PC-9 (cell line): ENCODE measurements at regions not wholly inside any gene's neighbourhood (a gene's known extent, or its start where the extent isn't known, plus 50 kb on each side); places are given as distances from the start of the nearest gene placed in this dataset.
"Not testable (repeated sequence)": the region's sequence is repeated elsewhere in the genome, so short reads cannot be mapped to it uniquely, and the experiment has no call there.

Source experiments
- BruUV-seq: library from RNA; stranded (reverse); fragments of 400-500 nt; replicated peaks from 2 replicates; lab custom pipeline; 2021; lab: Mats Ljungman, UMichigan
- CTCF ChIA-PET: fragments of 300-600 bp; sonication (Branson Sonifier 250); formaldehyde crosslinking; loops from one replicate; lab custom pipeline; 2022; ENCODE audit warnings: antibody characterized with exemption; lab: Charles Lee
- POLR2A ChIA-PET: fragments of 300-600 bp; sonication (Branson Sonifier 250); formaldehyde crosslinking; loops from one replicate; lab custom pipeline; 2022; ENCODE audit warnings: antibody characterized with exemption; ENCODE audit not compliant: unreplicated experiment; lab: Charles Lee
- DNase-seq, 2 experiments: peaks; one replicate each; pipeline versions ENCODE4 v3.0.0 to v3.0.0-alpha.2; 2015 to 2022; ENCODE audit warnings: mixed read lengths in 1 of 2
- H2AFZ ChIP-seq: fragments of 200-600 bp; sonication (generic); 2 replicates; pipeline ENCODE4 v1.8.1; 2017; ENCODE audit warnings: antibody characterized with exemption
- H3F3A ChIP-seq: fragments of 200-600 bp; sonication (generic); 2 replicates; pipeline ENCODE4 v1.8.1; 2017; ENCODE audit warnings: antibody characterized with exemption, mild to moderate bottlenecking, low read depth; ENCODE audit not compliant: insufficient read depth
- H3K27ac ChIP-seq: fragments of 200-600 bp; sonication (generic); 2 replicates; pipeline ENCODE4 v1.6.1; 2016; ENCODE audit warnings: mixed run types
- H3K27me3 ChIP-seq: fragments of 200-600 bp; sonication (generic); 2 replicates; pipeline ENCODE4 v1.6.1; 2016; ENCODE audit warnings: low read depth, mixed run types; ENCODE audit not compliant: insufficient read depth
- H3K36me3 ChIP-seq: fragments of 200-600 bp; sonication (generic); 2 replicates; pipeline ENCODE4 v1.6.1; 2016; ENCODE audit warnings: low read depth, mixed run types
- H3K4me1 ChIP-seq: fragments of 200-600 bp; sonication (generic); replicated peaks from 2 replicates; pipeline ENCODE4 v1.6.1; 2016; ENCODE audit warnings: mixed run types; ENCODE audit not compliant: insufficient read depth
- H3K4me2 ChIP-seq: fragments of 200-600 bp; sonication (generic); 2 replicates; pipeline ENCODE4 v1.6.1; 2017; ENCODE audit warnings: mixed run types
- H3K4me3 ChIP-seq: fragments of 200-600 bp; sonication (generic); 2 replicates; pipeline ENCODE4 v1.6.1; 2016; ENCODE audit warnings: mixed run types
- H3K79me2 ChIP-seq: fragments of 200-600 bp; sonication (generic); 2 replicates; pipeline ENCODE4 v1.6.1; 2017; ENCODE audit warnings: low read depth, mixed run types
- H3K9me2 ChIP-seq: fragments of 200-600 bp; sonication (generic); 2 replicates; pipeline ENCODE4 v1.8.1; 2017; ENCODE audit warnings: mild to moderate bottlenecking; ENCODE audit not compliant: insufficient read depth
- H3K9me3 ChIP-seq: fragments of 200-600 bp; sonication (generic); 2 replicates; pipeline ENCODE4 v1.8.1; 2016; ENCODE audit warnings: low read depth; ENCODE audit not compliant: insufficient read depth
- H4K20me1 ChIP-seq: fragments of 200-600 bp; sonication (generic); 2 replicates; pipeline ENCODE4 v1.8.1; 2017; ENCODE audit not compliant: insufficient read depth
- CTCF ChIP-seq: fragments of 200-600 bp; sonication (generic); conservative IDR thresholded peaks from 2 replicates; pipeline ENCODE4 v1.6.1; 2017; ENCODE audit warnings: mixed run types, antibody characterized with exemption, mild to moderate bottlenecking, moderate library complexity
- EZH2 ChIP-seq: fragments of 200-600 bp; sonication (generic); IDR thresholded peaks from 2 replicates; pipeline ENCODE4 v1.8.0; 2017; ENCODE audit warnings: antibody characterized with exemption, low read depth
- intact Hi-C: fragments of 100-400 bp; cut with micrococcal nuclease; formaldehyde crosslinking; loops from one replicate; pipeline ENCODE4 v1.10.0; 2022; ENCODE audit not compliant: unreplicated experiment

GRCh38 chr13:81562598-81562997, 1221.7 kb upstream of the SPRY2 start:
- H3K36me3 ChIP-seq, result no peaks in the 10 kb centered on the region
- no peak overlapping the region for H3K4me3 ChIP-seq
- DNase-seq, result no peak
- ChIA-PET POLR2A (interaction anchor here (0.6 kb wide), 1 partner anchor 15 kb away, joined by 17 read pairs; no protein-coding TSS in a partner anchor), CTCF (no interaction called here)
- intact Hi-C loops, result no loop called here
- no peaks in the 10 kb centered on the region for H3F3A ChIP-seq
- H3K4me2 ChIP-seq, result no peak overlapping the region
- H3K9me2 ChIP-seq, result no peaks in the 10 kb centered on the region
- no peaks in the 10 kb centered on the region for H3K79me2 ChIP-seq
- H3K4me1 ChIP-seq, result no peaks in the 10 kb centered on the region
- no peaks in the 10 kb centered on the region for H3K9me3 ChIP-seq
- H4K20me1 ChIP-seq, result no peaks in the 10 kb centered on the region
- no TSS peak for BruUV-seq
- TF ChIP-seq CTCF, result no peak
- no peak for TF ChIP-seq EZH2
- H2AFZ ChIP-seq, result no peak overlapping the region
- H3K27ac ChIP-seq, result no peak overlapping the region
- no peaks in the 10 kb centered on the region for H3K27me3 ChIP-seq

DNA sequence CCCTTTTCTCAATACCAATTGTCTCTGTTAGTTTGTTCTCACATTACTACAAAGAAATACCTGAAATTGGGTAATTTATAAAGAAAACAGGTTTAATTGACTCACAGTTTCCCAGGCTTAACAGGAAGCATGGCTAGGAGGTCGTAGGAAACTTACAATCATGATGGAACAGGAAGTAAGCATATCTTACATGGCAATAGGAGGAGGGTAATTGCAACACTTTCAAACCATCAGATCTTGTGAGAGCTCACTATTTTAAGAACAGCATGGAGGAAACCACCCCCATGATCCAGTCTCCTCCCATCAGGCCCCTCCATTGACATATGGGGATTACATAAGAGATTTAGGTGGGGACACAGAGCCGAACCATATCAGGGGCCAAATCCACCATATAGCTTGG, 1210.1 kb upstream of the SPRY2 start:
- Histone ChIP-seq H4K20me1 (no peaks in the 10 kb centered on the region; the same call in 1 of the 2 replicates), H3K4me1 (no peaks in the 10 kb centered on the region), H3K4me2 (no peak overlapping the region), H3K36me3 (no peaks in the 10 kb centered on the region), H3K4me3 (no peak overlapping the region), H3K27me3 (no peaks in the 10 kb centered on the region), H3F3A (no peaks in the 10 kb centered on the region), H3K79me2 (no peaks in the 10 kb centered on the region), H3K27ac (no peak overlapping the region), H2AFZ (no peak overlapping the region), H3K9me3 (no peaks in the 10 kb centered on the region), H3K9me2 (no peaks in the 10 kb centered on the region)
- no peak for TF ChIP-seq CTCF
- no peak for TF ChIP-seq EZH2
- intact Hi-C loops, result no loop called here
- BruUV-seq, result no TSS peak
- POLR2A ChIA-PET, result no interaction called here
- CTCF ChIA-PET, result no interaction called here
- no peak for DNase-seq

GRCh38 chr13:81546294-81546693, 1205.4 kb upstream of the SPRY2 start:
- DNase-seq, H3K9me2 ChIP-seq, H3K9me3 ChIP-seq, H4K20me1 ChIP-seq, POLR2A ChIA-PET, BruUV-seq, H3K4me1 ChIP-seq, intact Hi-C loops, H3K79me2 ChIP-seq, CTCF ChIA-PET, H3K27ac ChIP-seq, H3K4me3 ChIP-seq, H2AFZ ChIP-seq, H3K4me2 ChIP-seq, H3K36me3 ChIP-seq, H3K27me3 ChIP-seq, H3F3A ChIP-seq: not testable (repeated sequence)

GRCh38 chr13:81540777-81541176, 1199.9 kb upstream of the SPRY2 start:
- ChIA-PET POLR2A (no interaction called here), CTCF (no interaction called here)
- no peak overlapping the region for H3K4me3 ChIP-seq
- no peak overlapping the region for H2AFZ ChIP-seq
- H3K27ac ChIP-seq, result no peak overlapping the region
- no peaks in the 10 kb centered on the region for H4K20me1 ChIP-seq
- no peaks in the 10 kb centered on the region for H3K27me3 ChIP-seq
- intact Hi-C loops, result no loop called here
- no peaks in the 10 kb centered on the region for H3K4me1 ChIP-seq
- no peaks in the 10 kb centered on the region for H3K79me2 ChIP-seq
- H3K9me3 ChIP-seq, result no peaks in the 10 kb centered on the region
- no peak for TF ChIP-seq EZH2
- peak; percentile 57 for TF ChIP-seq CTCF
- no peaks in the 10 kb centered on the region for H3K9me2 ChIP-seq
- H3K36me3 ChIP-seq, result no peaks in the 10 kb centered on the region
- H3K4me2 ChIP-seq, result no peak overlapping the region
- no peaks in the 10 kb centered on the region for H3F3A ChIP-seq
- DNase-seq, result no peak
- BruUV-seq, result no TSS peak
